ENCODE measurements at regions not wholly inside any gene's neighbourhood (a gene's known extent, or its start where the extent isn't known, plus 50 kb on each side); places are given as distances from the start of the nearest gene placed in this dataset.

- TF ChIP-seq POLR2AphosphoS5 (IDR thresholded peaks at IDR 0.05) (no peak), CTCF (IDR thresholded peaks at IDR 0.05) (no peak), POLR2A (IDR thresholded peaks at IDR 0.05) (no peak), EP300 (IDR thresholded peaks at IDR 0.05) (no peak)
Observed at GRCh38 chr18:78429127-78430108, 550.2 kb upstream of the SALL3 start.
